Epithelial cell of proximal tubule (primary cell): ENCODE measurements at regions not wholly inside any gene's neighbourhood (a gene's known extent, or its start where the extent isn't known, plus 50 kb on each side); places are given as distances from the start of the nearest gene placed in this dataset.

Experiments
- DNase-seq: peaks from one replicate; pipeline ENCODE4 v3.0.0-alpha.2; 2011; ENCODE audit warnings: low read depth
- H3K4me3 ChIP-seq: 2 replicates; pipeline ENCODE4 v1.5.1; 2011; ENCODE audit warnings: low read depth, mild to moderate bottlenecking, low read length
- CTCF ChIP-seq: conservative IDR thresholded peaks from 2 replicates; pipeline ENCODE4 v1.5.1; 2012; ENCODE audit warnings: low read depth, mild to moderate bottlenecking, low read length

GRCh38 chr1:13901597-13901996 is 201.6 kb downstream of the PRDM2 start:
- TF ChIP-seq CTCF: no peak
- H3K4me3 ChIP-seq: no peak overlapping the region
- no peak for DNase-seq

- H3K4me3 ChIP-seq: no peak overlapping the region
- no peak for TF ChIP-seq CTCF
- no peak for DNase-seq
Measured at GRCh38 chr1:13908128-13908527, 208.1 kb downstream of the PRDM2 start.

- no peak for TF ChIP-seq CTCF
- DNase-seq: no peak
- no peak overlapping the region for H3K4me3 ChIP-seq
Measured at GRCh38 chr1:13911697-13912619, 212.0 kb downstream of the PRDM2 start.

- no peak overlapping the region for H3K4me3 ChIP-seq
- no peak for TF ChIP-seq CTCF
- no peak for DNase-seq
Measured at GRCh38 chr1:13913396-13913795, 213.4 kb downstream of the PRDM2 start.

GRCh38 chr1:13916530-13916929 is 216.5 kb downstream of the PRDM2 start:
- TF ChIP-seq CTCF: no peak
- DNase-seq: no peak
- H3K4me3 ChIP-seq: no peak overlapping the region

GRCh38 chr1:13917607-13918006 is 217.6 kb downstream of the PRDM2 start:
- DNase-seq: no peak
- no peak overlapping the region for H3K4me3 ChIP-seq
- TF ChIP-seq CTCF: no peak

- TF ChIP-seq CTCF: no peak
- DNase-seq: no peak
- H3K4me3 ChIP-seq: no peak overlapping the region
Measured at GRCh38 chr1:13918862-13919261, 218.9 kb downstream of the PRDM2 start.
